SH-SY5Y (cell line): ENCODE measurements at regions not wholly inside any gene's neighbourhood (a gene's known extent, or its start where the extent isn't known, plus 50 kb on each side); places are given as distances from the start of the nearest gene placed in this dataset.

Experiments
- GATA2 ChIP-seq: IDR thresholded peaks from 2 replicates; pipeline ENCODE4 v1.6.1; 2011; ENCODE audit warnings: mild to moderate bottlenecking, low read depth, low read length
- GATA3 ChIP-seq: IDR thresholded peaks from 2 replicates; pipeline ENCODE4 v1.6.1; 2011; ENCODE audit warnings: low read depth, mild to moderate bottlenecking, low read length, moderate library complexity

GRCh38 chr16:56108724-56109123 is 82.6 kb upstream of the GNAO1 start:
- no peak for TF ChIP-seq GATA3
- no peak for TF ChIP-seq GATA2

GRCh38 chr16:56108056-56108471 is 83.2 kb upstream of the GNAO1 start:
- TF ChIP-seq GATA3 (no peak), GATA2 (no peak)

- TF ChIP-seq GATA2 (no peak), GATA3 (no peak)
Measured at GRCh38 chr16:56106527-56106926, 84.8 kb upstream of the GNAO1 start.

- TF ChIP-seq GATA3 (no peak), GATA2 (no peak)
Measured at GRCh38 chr16:56102906-56103305, 88.4 kb upstream of the GNAO1 start.

GRCh38 chr16:56102183-56102686 is 89.1 kb upstream of the GNAO1 start:
- TF ChIP-seq GATA3 (peak; percentile 93), GATA2 (peak; percentile 98)

- peak; percentile 66 for TF ChIP-seq GATA2
- no peak for TF ChIP-seq GATA3
Measured at GRCh38 chr16:56101480-56101879, 89.8 kb upstream of the GNAO1 start.

- TF ChIP-seq GATA3: no peak
- TF ChIP-seq GATA2: no peak
Measured at GRCh38 chr16:56097306-56097705, 94.0 kb upstream of the GNAO1 start.

GRCh38 chr16:56094231-56094630 is 97.1 kb upstream of the GNAO1 start:
- TF ChIP-seq GATA2: no peak
- TF ChIP-seq GATA3: no peak

GRCh38 chr16:56093055-56093454 is 98.2 kb upstream of the GNAO1 start:
- TF ChIP-seq GATA2: no peak
- TF ChIP-seq GATA3: no peak

- TF ChIP-seq GATA3 (no peak), GATA2 (no peak)
Measured at GRCh38 chr16:56090076-56090475, 101.2 kb upstream of the GNAO1 start.

GRCh38 chr16:56087626-56088025 is 103.7 kb upstream of the GNAO1 start:
- no peak for TF ChIP-seq GATA3
- TF ChIP-seq GATA2: no peak

GRCh38 chr16:56081371-56081770 is 109.9 kb upstream of the GNAO1 start:
- no peak for TF ChIP-seq GATA2
- no peak for TF ChIP-seq GATA3

- TF ChIP-seq GATA3 (no peak), GATA2 (no peak)
Measured at GRCh38 chr16:56075732-56076388, 115.4 kb upstream of the GNAO1 start.

- no peak for TF ChIP-seq GATA3
- TF ChIP-seq GATA2: no peak
Measured at GRCh38 chr16:56073508-56073907, 117.8 kb upstream of the GNAO1 start.

- no peak for TF ChIP-seq GATA3
- no peak for TF ChIP-seq GATA2
Measured at GRCh38 chr16:56072096-56072495, 119.2 kb upstream of the GNAO1 start.
